Karpas-422 (cell line): ENCODE measurements at regions not wholly inside any gene's neighbourhood (a gene's known extent, or its start where the extent isn't known, plus 50 kb on each side); places are given as distances from the start of the nearest gene placed in this dataset.

Experiments used
- DNase-seq: peaks from one replicate; pipeline ENCODE4 v3.0.0-alpha.2; 2015
- H2AFZ ChIP-seq: fragments of 200-600 bp; sonication (generic); 2 replicates; pipeline ENCODE4 v1.6.1; 2014; ENCODE audit warnings: antibody characterized with exemption, low read length, mixed read lengths
- H3K27ac ChIP-seq: fragments of 200-600 bp; sonication (generic); 2 replicates; pipeline ENCODE4 v1.5.1; 2014; ENCODE audit warnings: mild to moderate bottlenecking, low read length, moderate library complexity
- H3K27me3 ChIP-seq: fragments of 200-600 bp; sonication (generic); 2 replicates; pipeline ENCODE4 v1.6.1; 2014; ENCODE audit warnings: low read length, mixed read lengths
- H3K36me3 ChIP-seq: fragments of 200-600 bp; sonication (generic); 2 replicates; pipeline ENCODE4 v1.6.1; 2014; ENCODE audit warnings: low read length, mixed read lengths; ENCODE audit not compliant: insufficient read depth
- H3K4me1 ChIP-seq: fragments of 200-600 bp; sonication (generic); 2 replicates; pipeline ENCODE4 v1.6.1; 2014; ENCODE audit warnings: mild to moderate bottlenecking, low read length, mixed read lengths
- H3K4me2 ChIP-seq: fragments of 200-600 bp; sonication (generic); 2 replicates; pipeline ENCODE4 v1.6.1; 2014; ENCODE audit warnings: low read length, low read depth, mild to moderate bottlenecking; ENCODE audit not compliant: poor library complexity, severe bottlenecking
- H3K4me3 ChIP-seq: fragments of 200-600 bp; sonication (generic); 2 replicates; pipeline ENCODE4 v1.5.1; 2014; ENCODE audit warnings: mild to moderate bottlenecking, antibody characterized with exemption, low read length, mixed read lengths
- H3K79me2 ChIP-seq: fragments of 200-600 bp; sonication (generic); 2 replicates; pipeline ENCODE4 v1.6.1; 2014; ENCODE audit warnings: mild to moderate bottlenecking, low read length, mixed read lengths
- H3K9ac ChIP-seq: fragments of 200-600 bp; sonication (generic); 2 replicates; pipeline ENCODE4 v1.6.0; 2014; ENCODE audit warnings: low read length
- H3K9me2 ChIP-seq: fragments of 200-600 bp; sonication (generic), shearing (Covaris generic); replicated peaks from 2 replicates; pipeline ENCODE4 v1.6.0; 2014; ENCODE audit warnings: mild to moderate bottlenecking, low read length, moderate library complexity; ENCODE audit not compliant: insufficient read depth
- H3K9me3 ChIP-seq: fragments of 300-700, 200-600 bp; sonication (generic); 2 replicates; pipeline ENCODE4 v1.6.1; 2014; ENCODE audit warnings: low read length, mixed read lengths
- H4K20me1 ChIP-seq: fragments of 200-600 bp; sonication (generic); 2 replicates; pipeline ENCODE4 v1.6.1; 2014; ENCODE audit warnings: mild to moderate bottlenecking, antibody characterized with exemption, low read length, low read depth; ENCODE audit not compliant: insufficient read depth

GRCh38 chr11:16685914-16686313 is 52.5 kb upstream of the C11orf58 start:
- Histone ChIP-seq H3K9me3 (no peaks in the 10 kb centered on the region), H4K20me1 (no peaks in the 10 kb centered on the region), H2AFZ (no peak overlapping the region), H3K4me3 (no peak overlapping the region), H3K4me1 (no peaks in the 10 kb centered on the region), H3K36me3 (no peaks in the 10 kb centered on the region), H3K9me2 (no peaks in the 10 kb centered on the region), H3K4me2 (no peak overlapping the region), H3K9ac (no peak overlapping the region), H3K79me2 (no peaks in the 10 kb centered on the region), H3K27ac (no peak overlapping the region), H3K27me3 (no peaks in the 10 kb centered on the region)
- DNase-seq = no peak

GRCh38 chr11:16678466-16679116 is 59.9 kb upstream of the C11orf58 start:
- Histone ChIP-seq H3K4me2 (no peak overlapping the region), H3K9me3 (no peaks in the 10 kb centered on the region), H3K9me2 (no peaks in the 10 kb centered on the region), H3K4me3 (no peak overlapping the region), H3K4me1 (no peaks in the 10 kb centered on the region), H3K79me2 (no peaks in the 10 kb centered on the region), H2AFZ (no peak overlapping the region), H4K20me1 (no peaks in the 10 kb centered on the region), H3K27me3 (no peaks in the 10 kb centered on the region), H3K36me3 (no peaks in the 10 kb centered on the region), H3K27ac (no peak overlapping the region), H3K9ac (no peak overlapping the region)
- DNase-seq = no peak

- H3K9ac ChIP-seq = no peak overlapping the region
- no peak overlapping the region for H3K4me2 ChIP-seq
- H3K4me1 ChIP-seq = no peaks in the 10 kb centered on the region
Observed at GRCh38 chr11:16669799-16670415, 68.5 kb upstream of the C11orf58 start.

GRCh38 chr11:16632295-16633200 is 105.9 kb upstream of the C11orf58 start:
- DNase-seq = peak; percentile 62
- Histone ChIP-seq H3K27me3 (no peaks in the 10 kb centered on the region; the same call in 1 of the 2 replicates), H3K9ac (no peak overlapping the region), H3K79me2 (no peaks in the 10 kb centered on the region), H3K36me3 (no peaks in the 10 kb centered on the region), H3K4me3 (no peak overlapping the region), H2AFZ (no peak overlapping the region), H3K9me2 (no peaks in the 10 kb centered on the region), H3K27ac (no peak overlapping the region), H4K20me1 (no peaks in the 10 kb centered on the region), H3K4me2 (no peak overlapping the region), H3K4me1 (no peaks in the 10 kb centered on the region), H3K9me3 (no peaks in the 10 kb centered on the region)

More at GRCh38 chr11:16669799-16670415, 68.5 kb upstream of the C11orf58 start:
- DNase-seq = no peak
- no peaks in the 10 kb centered on the region for H3K79me2 ChIP-seq
- no peak overlapping the region for H3K4me3 ChIP-seq
- no peaks in the 10 kb centered on the region for H3K9me3 ChIP-seq
- no peak overlapping the region for H3K27ac ChIP-seq
- H3K27me3 ChIP-seq = no peaks in the 10 kb centered on the region
- no peaks in the 10 kb centered on the region for H4K20me1 ChIP-seq
- no peaks in the 10 kb centered on the region for H3K36me3 ChIP-seq
- no peak overlapping the region for H2AFZ ChIP-seq
- H3K9me2 ChIP-seq = no peaks in the 10 kb centered on the region

- Histone ChIP-seq H3K79me2 (no peaks in the 10 kb centered on the region), H3K27ac (no peak overlapping the region), H3K9me2 (no peaks in the 10 kb centered on the region), H3K9me3 (no peaks in the 10 kb centered on the region), H3K4me3 (no peak overlapping the region), H2AFZ (no peak overlapping the region), H4K20me1 (no peaks in the 10 kb centered on the region), H3K4me2 (no peak overlapping the region), H3K9ac (no peak overlapping the region), H3K36me3 (no peaks in the 10 kb centered on the region), H3K27me3 (no peaks in the 10 kb centered on the region; the same call in 1 of the 2 replicates), H3K4me1 (no peaks in the 10 kb centered on the region)
- no peak for DNase-seq
Observed at GRCh38 chr11:16630651-16631050, 107.8 kb upstream of the C11orf58 start.

- Histone ChIP-seq H3K4me2 (no peak overlapping the region), H3K27me3 (no peaks in the 10 kb centered on the region), H3K4me1 (no peaks in the 10 kb centered on the region), H3K27ac (no peak overlapping the region), H3K9me2 (no peaks in the 10 kb centered on the region), H3K79me2 (no peaks in the 10 kb centered on the region), H3K36me3 (no peaks in the 10 kb centered on the region), H3K9me3 (no peaks in the 10 kb centered on the region), H3K9ac (no peak overlapping the region), H4K20me1 (no peaks in the 10 kb centered on the region), H2AFZ (no peak overlapping the region), H3K4me3 (no peak overlapping the region)
- no peak for DNase-seq
Observed at GRCh38 chr11:16618431-16618830, 120.0 kb upstream of the C11orf58 start.

- Histone ChIP-seq H3K27ac (no peak overlapping the region), H3K27me3 (no peaks in the 10 kb centered on the region)
Observed at GRCh38 chr11:16615480-16615879, 123.0 kb upstream of the C11orf58 start.

More at GRCh38 chr11:16615480-16615879, 123.0 kb upstream of the C11orf58 start:
- Histone ChIP-seq H2AFZ (no peak overlapping the region), H3K4me1 (no peaks in the 10 kb centered on the region), H3K4me3 (no peak overlapping the region), H3K36me3 (no peaks in the 10 kb centered on the region), H3K9me2 (no peaks in the 10 kb centered on the region), H3K4me2 (no peak overlapping the region), H3K9ac (no peak overlapping the region), H3K79me2 (no peaks in the 10 kb centered on the region), H4K20me1 (no peaks in the 10 kb centered on the region), H3K9me3 (no peaks in the 10 kb centered on the region)
- no peak for DNase-seq
